H1 (cell line): ENCODE measurements at regions not wholly inside any gene's neighbourhood (a gene's known extent, or its start where the extent isn't known, plus 50 kb on each side); places are given as distances from the start of the nearest gene placed in this dataset.

Experiments used
- CTCF ChIA-PET: fragments of 300-600 bp; sonication (Branson Sonifier 250); formaldehyde crosslinking; loops from one replicate; lab custom pipeline; 2021; ENCODE audit not compliant: partially characterized antibody; lab: Charles Lee
- POLR2A ChIA-PET: fragments of 300-600 bp; sonication (Branson Sonifier 250); formaldehyde crosslinking; loops from one replicate; lab custom pipeline; 2021; ENCODE audit warnings: inconsistent platforms; ENCODE audit not compliant: partially characterized antibody; lab: Charles Lee
- DNase-seq, 2 experiments: peaks; one replicate each; pipeline versions ENCODE4 v3.0.0 to v3.0.0-alpha.2; 2010 to 2022; ENCODE audit warnings: low spot score in 2 of 2, low read depth in 1 of 2, mixed read lengths in 1 of 2
- FAIRE-seq: peaks from 2 replicates; lab custom pipeline; 2011; peaks lifted over from hg19 to GRCh38; lab: Jason Lieb, UNC
- H2AFZ ChIP-seq: 2 replicates; pipeline ENCODE4 v1.8.1; 2012; ENCODE audit warnings: low read length, inconsistent platforms
- H2AK5ac ChIP-seq: 2 replicates; pipeline ENCODE4 v1.6.1; 2013; ENCODE audit warnings: low read depth, low read length
- H2BK120ac ChIP-seq: replicated peaks from 2 replicates; pipeline ENCODE3; 2013; ENCODE audit warnings: low read depth, low read length, inconsistent platforms
- H2BK12ac ChIP-seq: 2 replicates; pipeline ENCODE4 v1.6.1; 2013; ENCODE audit warnings: low read depth, low read length
- H2BK15ac ChIP-seq: 2 replicates; pipeline ENCODE4 v1.6.1; 2013; ENCODE audit warnings: low read length
- H2BK20ac ChIP-seq: 2 replicates; pipeline ENCODE4 v1.6.1; 2013; ENCODE audit warnings: low read length
- H2BK5ac ChIP-seq: 2 replicates; pipeline ENCODE4 v1.6.1; 2013; ENCODE audit warnings: low read depth, low read length
- H3K14ac ChIP-seq: 2 replicates; pipeline ENCODE4 v1.6.1; 2013; ENCODE audit warnings: inconsistent platforms; ENCODE audit not compliant: insufficient read length
- H3K18ac ChIP-seq: 2 replicates; pipeline ENCODE4 v1.6.1; 2013; ENCODE audit warnings: low read length; ENCODE audit errors: extremely low read depth
- H3K23ac ChIP-seq: 2 replicates; pipeline ENCODE4 v1.6.1; 2013; ENCODE audit warnings: inconsistent platforms; ENCODE audit not compliant: insufficient read length
- H3K23me2 ChIP-seq: 2 replicates; pipeline ENCODE4 v1.6.1; 2013; ENCODE audit warnings: low read depth, low read length
- H3K27ac ChIP-seq: 2 replicates; pipeline ENCODE4 v1.6.1; 2011; ENCODE audit warnings: low read depth, low read length, inconsistent platforms
- H3K27me3 ChIP-seq, 4 experiments: replicated peaks in 1 of 4; 1 replicate in 1 of 4; 2 replicates in 3 of 4; pipeline versions ENCODE4 v1.6.1 to v1.8.1; 2011 to 2013; ENCODE audit warnings: low read length in 3 of 4, mild to moderate bottlenecking in 3 of 4, inconsistent platforms in 2 of 4, mixed read lengths in 2 of 4, moderate library complexity in 1 of 4; ENCODE audit not compliant: control insufficient read depth in 3 of 4, insufficient read depth in 3 of 4; ENCODE audit errors: extremely low read depth in 1 of 4
- H3K36me3 ChIP-seq, 4 experiments: 2 replicates each; pipeline versions ENCODE4 v1.6.1 to v1.8.1; 2011 to 2013; ENCODE audit warnings: mild to moderate bottlenecking in 4 of 4, low read length in 3 of 4, moderate library complexity in 2 of 4, control low read depth in 1 of 4, inconsistent platforms in 1 of 4; ENCODE audit not compliant: insufficient read depth in 4 of 4, control insufficient read depth in 2 of 4
- H3K4ac ChIP-seq: replicated peaks from 2 replicates; pipeline ENCODE3; 2013; ENCODE audit warnings: low read length, low read depth, mixed read lengths, inconsistent platforms; ENCODE audit not compliant: insufficient read length
- H3K4me1 ChIP-seq, 4 experiments: replicated peaks in 1 of 4; 1 replicate in 1 of 4; 2 replicates in 3 of 4; pipeline versions ENCODE4 v1.6.1 to v1.8.1; 2011 to 2013; ENCODE audit warnings: low read length in 3 of 4, inconsistent platforms in 2 of 4, mixed read lengths in 1 of 4; ENCODE audit not compliant: insufficient read depth in 4 of 4, control insufficient read depth in 3 of 4
- H3K4me2 ChIP-seq, 2 experiments: 2 replicates each; pipeline versions ENCODE4 v1.6.1 to v1.8.1; 2011 to 2013; ENCODE audit warnings: low read depth in 2 of 2, low read length in 2 of 2, control low read depth in 1 of 2, inconsistent platforms in 1 of 2, mild to moderate bottlenecking in 1 of 2; ENCODE audit not compliant: insufficient read depth in 1 of 2
- H3K4me3 ChIP-seq, 4 experiments: fragments of 200-600, 300-600 bp in 1 of 4; sonication (generic), shearing (Covaris generic), sonication (Bioruptor Twin) in 1 of 4; 2 replicates each; pipeline versions ENCODE4 v1.5.1 to v1.8.1; 2011 to 2016; ENCODE audit warnings: low read length in 4 of 4, low read depth in 3 of 4, control low read depth in 2 of 4, inconsistent platforms in 2 of 4, mild to moderate bottlenecking in 2 of 4, mixed read lengths in 1 of 4, moderate library complexity in 1 of 4; ENCODE audit not compliant: insufficient read depth in 2 of 4; ENCODE audit errors: extremely low read depth in 1 of 4
- H3K56ac ChIP-seq: replicated peaks from 2 replicates; pipeline ENCODE3; 2013; ENCODE audit warnings: low read depth, mild to moderate bottlenecking, mixed read lengths, low read length, inconsistent platforms; ENCODE audit not compliant: insufficient read length
- H3K79me1 ChIP-seq: 2 replicates; pipeline ENCODE4 v1.6.1; 2013; ENCODE audit warnings: low read depth, low read length, control low read depth
- H3K79me2 ChIP-seq, 2 experiments: 2 replicates each; pipeline versions ENCODE4 v1.6.1 to v1.8.1; 2012 to 2013; ENCODE audit warnings: low read length in 2 of 2, mild to moderate bottlenecking in 2 of 2, inconsistent platforms in 1 of 2; ENCODE audit not compliant: insufficient read depth in 2 of 2, control insufficient read depth in 1 of 2
- H3K9ac ChIP-seq, 4 experiments: replicated peaks in 1 of 4; 1 replicate in 1 of 4; 2 replicates in 3 of 4; pipeline versions ENCODE4 v1.6.1 to v1.8.1; 2011 to 2013; ENCODE audit warnings: low read depth in 3 of 4, low read length in 3 of 4, control low read depth in 2 of 4, mild to moderate bottlenecking in 2 of 4, moderate library complexity in 2 of 4, inconsistent platforms in 1 of 4; ENCODE audit errors: extremely low read depth in 1 of 4
- H3K9me3 ChIP-seq, 2 experiments: 2 replicates each; pipeline versions ENCODE4 v1.6.1 to v1.8.1; 2012 to 2013; ENCODE audit warnings: mild to moderate bottlenecking in 2 of 2, moderate library complexity in 2 of 2, control low read depth in 1 of 2, inconsistent platforms in 1 of 2, low read depth in 1 of 2, low read length in 1 of 2, mixed read lengths in 1 of 2; ENCODE audit not compliant: insufficient read depth in 2 of 2
- H4K20me1 ChIP-seq, 2 experiments: replicated peaks in 1 of 2; 2 replicates each; pipeline versions ENCODE3 to v1.8.1; 2011 to 2013; ENCODE audit warnings: inconsistent platforms in 2 of 2, low read length in 2 of 2, mild to moderate bottlenecking in 1 of 2; ENCODE audit not compliant: insufficient read depth in 2 of 2, control insufficient read depth in 1 of 2
- H4K5ac ChIP-seq: 2 replicates; pipeline ENCODE4 v1.6.1; 2013; ENCODE audit warnings: low read length, low read depth, mixed read lengths, inconsistent platforms; ENCODE audit not compliant: insufficient read length
- H4K8ac ChIP-seq: 2 replicates; pipeline ENCODE4 v1.8.0; 2013; ENCODE audit warnings: mild to moderate bottlenecking, moderate library complexity, low read length, inconsistent platforms; ENCODE audit not compliant: insufficient read depth; ENCODE audit errors: extremely low read depth
- H4K91ac ChIP-seq: replicated peaks from 2 replicates; pipeline ENCODE3; 2013; ENCODE audit warnings: low read length, mixed read lengths, inconsistent platforms; ENCODE audit not compliant: insufficient read length
- CHD1 ChIP-seq: IDR thresholded peaks from 2 replicates; pipeline ENCODE4 v1.6.1; 2012; ENCODE audit warnings: low read depth, low read length, improper control_type of control experiment
- FOSL1 ChIP-seq: IDR thresholded peaks from 2 replicates; pipeline ENCODE4 v1.6.1; 2011; ENCODE audit warnings: mild to moderate bottlenecking, low read depth, low read length, moderate library complexity; ENCODE audit not compliant: insufficient read depth
- MAFK ChIP-seq: IDR thresholded peaks from 2 replicates; pipeline ENCODE4 v1.6.1; 2012; ENCODE audit warnings: low read depth, mild to moderate bottlenecking, improper control_type of control experiment, low read length
- NANOG ChIP-seq: IDR thresholded peaks from 2 replicates; pipeline ENCODE4 v1.6.1; 2011; ENCODE audit warnings: low read length, low read depth, mild to moderate bottlenecking, inconsistent platforms; ENCODE audit not compliant: insufficient read depth, poor library complexity, severe bottlenecking
- SP2 ChIP-seq: IDR thresholded peaks from 2 replicates; pipeline ENCODE4 v1.6.1; 2012; ENCODE audit warnings: mild to moderate bottlenecking, low read length, inconsistent platforms
- WGBS, 2 experiments: shearing (Covaris generic) in 1 of 2; methylation state at CpG; one replicate each; pipeline versions ENCODE4 v1.1.6 to v1.1.7; 2013 to 2015; ENCODE audit warnings: low lambda C conversion rate in 2 of 2, mixed read lengths in 2 of 2, inconsistent platforms in 1 of 2, low coverage in 1 of 2, missing lambda C conversion rate in 1 of 2; ENCODE audit not compliant: insufficient replicate concordance in 2 of 2, insufficient coverage in 1 of 2, insufficient read length in 1 of 2; ENCODE audit errors: extremely low coverage in 1 of 2, missing lambda C conversion rate in 1 of 2; 5-methylcytosine and 5-hydroxymethylcytosine counted together

- H4K8ac ChIP-seq, result no peak overlapping the region
- H4K91ac ChIP-seq, result no peak overlapping the region
- no peak overlapping the region for H3K56ac ChIP-seq
- H3K23me2 ChIP-seq, result no peaks in the 10 kb centered on the region; the same call in 1 of the 2 replicates
- H4K20me1 ChIP-seq, result no peaks in the 10 kb centered on the region
- peaks cover 10 to 21% of the 10 kb centered on the region in 2 experiments; a peak in 3 of 4 replicates for H3K9me3 ChIP-seq
- no peaks in the 10 kb centered on the region for H3K79me1 ChIP-seq
- no peak overlapping the region for H3K14ac ChIP-seq
- no peaks in the 10 kb centered on the region for H3K79me2 ChIP-seq
- no peak overlapping the region for H2AK5ac ChIP-seq
- H3K4me1 ChIP-seq, result no peaks in the 10 kb centered on the region
- no peak overlapping the region for H2BK20ac ChIP-seq
- H3K23ac ChIP-seq, result no peak overlapping the region
- no peak overlapping the region for H3K4ac ChIP-seq
- H2BK120ac ChIP-seq, result no peak overlapping the region
- no peak overlapping the region for H2AFZ ChIP-seq
- no peak overlapping the region for H2BK12ac ChIP-seq
- H3K4me2 ChIP-seq, result no peak overlapping the region
- no peaks in the 10 kb centered on the region; a peak in 2 of 8 replicates for H3K36me3 ChIP-seq
- no peak overlapping the region for H3K4me3 ChIP-seq
- H3K27me3 ChIP-seq, result no peaks in the 10 kb centered on the region
- FAIRE-seq (no peak), DNase-seq (no peak)
- no peak overlapping the region for H2BK15ac ChIP-seq
- no peak overlapping the region for H4K5ac ChIP-seq
- H2BK5ac ChIP-seq, result no peak overlapping the region
- H3K18ac ChIP-seq, result no peak overlapping the region
- CTCF ChIA-PET, result no interaction called here
- POLR2A ChIA-PET, result no interaction called here
- 100% methylated on average over 1 of the region's 1 CpG; no CpG with 5 or more reads in 1 of the 2 experiments for WGBS, 2 experiments
- no peak for TF ChIP-seq MAFK
- TF ChIP-seq FOSL1, result no peak
- TF ChIP-seq CHD1, result no peak
- TF ChIP-seq NANOG, result no peak
- TF ChIP-seq SP2, result no peak
- H3K27ac ChIP-seq, result no peak overlapping the region
- no peak overlapping the region for H3K9ac ChIP-seq
These were observed 358.6 kb downstream of the RBM43 start for GRCh38 chr2:150903055-150903454.
